ENCODE measurements at regions not wholly inside any gene's neighbourhood (a gene's known extent, or its start where the extent isn't known, plus 50 kb on each side); places are given as distances from the start of the nearest gene placed in this dataset.
"Not testable (repeated sequence)": the region's sequence is repeated elsewhere in the genome, so short reads cannot be mapped to it uniquely, and the experiment has no call there.

- TF ChIP-seq, protein P1, sequence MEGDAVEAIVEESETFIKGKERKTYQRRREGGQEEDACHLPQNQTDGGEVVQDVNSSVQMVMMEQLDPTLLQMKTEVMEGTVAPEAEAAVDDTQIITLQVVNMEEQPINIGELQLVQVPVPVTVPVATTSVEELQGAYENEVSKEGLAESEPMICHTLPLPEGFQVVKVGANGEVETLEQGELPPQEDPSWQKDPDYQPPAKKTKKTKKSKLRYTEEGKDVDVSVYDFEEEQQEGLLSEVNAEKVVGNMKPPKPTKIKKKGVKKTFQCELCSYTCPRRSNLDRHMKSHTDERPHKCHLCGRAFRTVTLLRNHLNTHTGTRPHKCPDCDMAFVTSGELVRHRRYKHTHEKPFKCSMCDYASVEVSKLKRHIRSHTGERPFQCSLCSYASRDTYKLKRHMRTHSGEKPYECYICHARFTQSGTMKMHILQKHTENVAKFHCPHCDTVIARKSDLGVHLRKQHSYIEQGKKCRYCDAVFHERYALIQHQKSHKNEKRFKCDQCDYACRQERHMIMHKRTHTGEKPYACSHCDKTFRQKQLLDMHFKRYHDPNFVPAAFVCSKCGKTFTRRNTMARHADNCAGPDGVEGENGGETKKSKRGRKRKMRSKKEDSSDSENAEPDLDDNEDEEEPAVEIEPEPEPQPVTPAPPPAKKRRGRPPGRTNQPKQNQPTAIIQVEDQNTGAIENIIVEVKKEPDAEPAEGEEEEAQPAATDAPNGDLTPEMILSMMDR (IDR thresholded peaks at IDR 0.05): not testable (repeated sequence)
- TF ChIP-seq POLR2A (IDR thresholded peaks at IDR 0.05): not testable (repeated sequence)
Observed at GRCh38 chr2:66094689-66095088, 340.2 kb upstream of the MEIS1 start.
